GM19238 (cell line): ENCODE measurements at regions not wholly inside any gene's neighbourhood (a gene's known extent, or its start where the extent isn't known, plus 50 kb on each side); places are given as distances from the start of the nearest gene placed in this dataset.

ENCODE experiments used
- DNase-seq: peaks from one replicate; pipeline ENCODE4 v3.0.0; 2011; ENCODE audit warnings: low spot score; ENCODE audit not compliant: insufficient read length

DNA sequence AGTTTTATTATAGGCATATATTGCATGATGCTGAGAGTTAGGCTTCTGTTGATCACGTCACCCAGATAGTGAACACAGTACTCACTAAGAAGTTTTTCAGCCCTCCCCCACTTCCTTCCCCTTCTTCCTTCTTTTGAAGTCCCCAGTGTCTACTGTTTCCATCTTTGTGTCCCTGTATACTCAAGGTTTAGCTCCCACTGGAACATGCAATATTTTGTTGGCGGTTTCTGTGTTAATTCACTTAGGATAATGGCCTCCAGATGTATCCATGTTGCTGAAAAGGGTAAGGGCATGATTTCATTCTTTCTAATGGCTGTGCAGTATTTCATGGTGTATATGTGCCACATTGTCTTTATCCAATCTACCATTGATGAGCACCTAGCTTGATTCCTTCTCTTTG lies 764.3 kb downstream of the MTRR start:
- DNase-seq = no peak

DNA sequence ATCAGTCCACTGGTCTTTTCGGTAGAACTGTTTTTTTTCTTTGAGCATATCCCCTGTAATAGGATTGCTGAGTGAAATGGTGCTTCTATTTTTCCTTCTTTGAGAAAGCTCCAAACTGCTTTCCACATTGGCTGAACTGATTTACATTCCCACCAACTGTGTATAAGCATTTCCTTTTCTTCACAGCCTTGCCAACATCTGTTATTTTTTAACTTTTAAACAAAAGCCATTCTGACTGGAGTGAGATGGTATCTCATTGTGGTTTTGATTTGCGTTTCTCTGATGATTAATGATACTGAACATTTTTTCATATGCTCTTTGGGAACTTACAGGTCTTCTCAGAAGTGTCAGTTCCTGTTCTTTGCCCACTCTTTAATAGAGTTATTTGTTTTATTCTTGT lies 764.7 kb downstream of the MTRR start:
- DNase-seq = no peak

GRCh38 chr5:8634219-8634618 lies 765.3 kb downstream of the MTRR start:
- DNase-seq = no peak

DNA sequence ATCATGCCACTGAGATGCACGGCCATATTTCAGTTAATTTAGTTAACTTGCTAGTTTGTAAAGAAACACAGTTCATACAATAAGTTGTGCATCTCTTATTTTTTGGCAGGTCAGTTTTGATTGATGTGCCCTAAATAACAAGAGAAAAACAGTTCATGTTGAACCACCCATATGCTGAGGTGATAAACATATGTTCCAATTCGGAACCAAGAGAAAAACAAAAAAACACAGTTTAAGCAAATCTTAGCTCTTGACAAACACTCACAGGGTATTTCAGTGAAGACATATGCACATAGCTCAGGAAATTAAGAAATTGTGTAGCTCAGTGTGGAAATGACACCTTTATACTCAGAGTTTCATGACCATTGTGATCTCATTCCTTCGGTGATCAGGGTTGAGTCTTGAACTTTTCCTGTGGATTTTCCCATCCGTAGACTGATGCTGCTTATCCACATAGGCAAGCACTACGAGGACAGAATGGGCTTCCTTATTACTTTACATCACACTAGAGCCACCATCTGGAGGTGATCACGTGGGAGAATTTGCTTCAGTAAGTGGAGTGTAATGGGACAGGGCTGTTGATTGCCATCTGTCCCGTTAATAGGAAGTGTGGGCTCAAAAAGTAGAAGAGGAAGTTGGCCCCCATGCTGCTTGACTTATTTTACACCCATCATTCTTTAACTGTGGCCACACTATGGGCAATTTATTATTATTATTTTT lies 773.0 kb downstream of the MTRR start:
- no peak for DNase-seq

DNA sequence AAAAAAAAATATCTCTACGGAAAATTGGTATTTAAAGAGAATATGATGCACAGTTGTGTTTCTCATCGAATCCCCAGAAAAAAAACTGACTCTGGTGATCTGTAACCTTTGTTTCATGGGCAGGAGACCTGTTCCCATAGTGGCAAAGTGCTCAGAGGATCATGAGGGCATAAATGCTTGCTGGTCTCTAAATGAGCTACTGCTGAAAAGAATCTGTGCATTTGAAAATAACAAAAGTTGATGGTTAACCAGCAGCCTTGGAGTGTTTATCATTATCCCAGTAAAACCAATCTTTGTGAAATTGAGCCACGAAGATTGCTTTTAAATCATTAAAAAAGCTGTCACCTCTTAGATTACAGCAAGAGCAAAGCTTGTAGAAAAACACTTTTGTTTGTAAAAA lies 775.4 kb downstream of the MTRR start:
- no peak for DNase-seq

DNA sequence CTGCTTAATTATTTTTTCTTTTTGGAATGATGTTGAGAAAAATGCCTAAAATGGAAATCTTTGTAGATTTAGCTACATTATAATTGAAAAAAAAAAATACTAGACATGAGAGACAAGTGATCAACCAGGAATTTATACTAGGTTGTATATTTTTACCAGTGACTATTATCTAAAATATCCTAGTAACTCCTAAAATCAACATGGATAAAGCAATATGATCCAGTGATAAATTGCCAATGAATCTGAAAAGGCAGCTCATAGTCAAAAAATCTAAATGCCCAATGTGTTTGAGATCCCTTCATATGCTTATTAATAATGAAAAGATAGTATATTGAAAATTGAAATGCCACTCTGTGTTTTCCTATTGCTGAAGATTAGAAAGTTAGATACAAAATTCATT lies 778.2 kb downstream of the MTRR start:
- no peak for DNase-seq

DNA sequence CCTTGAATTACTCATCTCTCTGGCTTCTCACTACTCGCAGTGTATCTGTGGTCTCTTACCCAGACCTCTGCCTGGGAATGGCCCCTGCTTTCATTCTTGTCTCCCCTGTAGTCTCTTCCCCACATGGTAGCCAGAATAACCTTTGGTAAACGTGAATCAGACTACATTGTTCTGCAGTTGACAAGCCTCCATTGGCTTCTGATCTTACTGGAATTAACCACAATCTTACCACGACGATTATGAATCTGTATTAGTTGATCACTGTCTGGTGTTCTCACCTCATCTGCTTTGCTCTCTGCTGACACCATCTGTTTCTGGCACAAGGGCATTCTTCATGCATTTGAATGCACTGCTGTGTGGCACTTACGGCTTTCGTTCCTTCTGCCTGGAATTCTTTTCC lies 781.2 kb downstream of the MTRR start:
- no peak for DNase-seq

DNA sequence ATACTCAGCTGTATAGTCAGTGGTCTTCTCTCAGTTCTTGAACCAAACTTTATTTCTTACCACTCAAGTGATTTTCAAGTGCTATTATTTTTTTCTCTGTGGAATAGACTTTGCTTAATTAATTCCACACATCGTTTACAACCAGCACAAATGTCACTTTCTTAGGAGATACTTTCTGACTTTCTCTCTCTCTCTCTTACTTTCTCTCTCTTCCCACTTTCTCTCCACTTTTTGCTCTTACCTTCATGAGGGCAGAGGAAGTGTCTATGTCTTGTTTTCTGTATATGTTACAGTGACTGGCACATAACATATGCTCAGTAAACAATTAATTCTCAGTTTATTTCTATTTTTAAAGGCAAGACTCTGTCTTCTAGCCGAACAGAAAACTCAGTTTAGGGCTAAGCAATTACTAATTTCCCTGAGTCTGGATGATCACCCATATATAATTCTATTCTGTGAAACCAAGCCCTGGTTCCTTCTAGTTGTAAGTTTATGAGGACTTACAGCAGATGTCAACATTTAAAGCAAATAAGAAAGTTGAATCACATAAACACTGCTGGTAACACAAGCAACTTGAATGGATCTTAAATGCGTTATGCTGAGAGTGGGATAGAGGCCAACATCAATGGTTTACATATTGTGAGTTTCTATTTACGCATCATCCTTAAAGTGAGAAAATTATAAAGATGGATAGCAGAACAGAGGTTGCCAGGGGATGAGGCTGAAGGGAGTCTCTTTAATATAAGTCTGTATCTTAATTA lies 791.4 kb downstream of the MTRR start:
- no peak for DNase-seq

GRCh38 chr5:8663374-8663773 lies 794.4 kb downstream of the MTRR start:
- DNase-seq = no peak

GRCh38 chr5:8675182-8675581 lies 806.2 kb downstream of the MTRR start:
- no peak for DNase-seq

DNA sequence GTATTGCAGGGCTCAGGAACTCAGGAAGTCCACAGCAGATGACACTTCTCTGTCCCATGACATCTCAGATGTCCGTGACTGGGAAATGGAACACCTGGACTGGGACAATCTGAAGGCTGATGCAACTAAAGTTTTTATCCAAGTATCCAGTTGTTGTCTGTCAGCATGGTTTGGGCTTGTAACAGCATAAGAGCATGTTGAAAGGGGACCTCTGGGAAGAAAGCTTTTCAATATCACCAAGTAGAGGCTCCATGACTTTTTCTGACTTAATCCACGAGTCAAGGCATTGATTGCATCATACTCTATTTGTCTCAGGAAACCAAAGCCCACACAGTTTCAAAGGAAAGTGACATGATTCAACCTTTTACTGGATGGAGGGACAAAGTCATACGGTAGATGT lies 807.7 kb downstream of the MTRR start:
- no peak for DNase-seq

DNA sequence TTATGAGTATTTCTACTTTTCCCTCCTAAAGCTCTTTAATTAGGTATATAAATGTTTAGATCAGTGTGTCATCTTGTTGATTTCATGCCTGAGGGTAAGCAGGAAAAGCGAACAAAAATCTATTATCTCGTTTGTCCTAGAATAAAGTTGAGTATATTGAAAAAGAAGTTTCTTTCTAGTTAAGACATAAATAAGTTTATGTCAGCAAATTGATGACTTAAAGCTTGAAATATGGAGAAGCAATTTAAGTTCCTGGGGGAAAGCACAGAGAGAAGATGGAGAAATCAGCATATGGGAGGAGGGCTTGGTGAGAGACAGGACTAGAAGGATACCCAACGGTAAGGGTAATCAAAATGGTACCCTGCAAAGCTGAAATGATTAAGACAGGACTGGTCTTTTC lies 813.4 kb downstream of the MTRR start:
- DNase-seq = no peak

DNA sequence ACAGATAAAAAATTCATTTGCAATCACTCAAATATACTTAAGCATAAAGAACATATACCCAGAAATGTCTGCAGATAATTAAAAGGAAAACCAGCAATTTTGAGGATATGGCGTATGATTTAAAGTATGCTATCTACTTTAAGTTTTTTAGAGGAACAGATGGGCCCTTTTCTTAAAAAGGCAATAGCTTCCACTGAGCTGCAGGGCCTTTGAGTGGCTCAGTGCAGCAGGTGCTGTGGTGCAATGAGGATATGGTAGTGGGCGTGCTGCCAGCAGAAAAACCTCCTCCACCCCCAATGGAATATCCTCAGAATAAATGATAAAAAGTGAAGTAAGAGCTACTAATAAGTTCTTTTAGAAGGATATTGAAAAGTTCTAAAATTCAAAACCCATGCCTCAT lies 814.5 kb downstream of the MTRR start:
- DNase-seq = no peak

DNA sequence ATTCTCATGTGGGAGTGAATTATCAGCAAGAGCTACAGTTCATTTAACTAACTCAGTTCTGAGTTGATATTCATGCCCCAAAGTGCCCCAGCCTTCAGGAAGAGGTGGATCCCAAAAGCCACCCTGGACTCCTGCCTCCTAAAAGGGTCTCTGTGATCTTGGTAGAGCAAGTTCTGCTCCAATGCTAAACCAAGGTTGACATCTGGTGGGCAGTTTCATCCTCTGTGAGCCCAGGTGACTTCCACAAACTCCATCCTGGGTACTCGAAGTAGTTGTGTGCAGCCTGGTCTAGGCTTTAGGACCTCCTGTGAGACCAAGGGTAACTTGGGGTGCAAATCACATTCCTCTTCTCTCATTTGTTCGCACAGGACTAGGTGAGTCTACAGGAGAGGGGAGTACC lies 816.8 kb downstream of the MTRR start:
- no peak for DNase-seq

DNA sequence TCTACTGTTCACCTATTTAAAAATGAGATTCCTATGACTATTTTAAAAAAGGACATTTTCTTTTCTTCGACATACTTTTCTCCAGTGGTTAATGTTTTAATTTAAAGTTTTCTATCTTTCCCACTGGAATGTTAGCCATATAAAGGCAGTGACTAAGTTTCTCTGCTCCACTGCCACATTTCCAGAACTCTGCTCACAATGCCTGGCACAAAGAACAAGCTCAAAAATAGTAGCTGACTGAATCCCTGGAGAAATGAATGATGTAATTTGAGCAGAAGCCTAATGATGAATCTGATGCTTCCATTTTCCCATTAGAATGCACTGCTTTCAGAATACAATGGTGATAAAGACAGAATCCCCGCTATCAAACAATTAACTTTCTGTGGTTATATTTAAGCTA lies 817.8 kb downstream of the MTRR start:
- DNase-seq = no peak

DNA sequence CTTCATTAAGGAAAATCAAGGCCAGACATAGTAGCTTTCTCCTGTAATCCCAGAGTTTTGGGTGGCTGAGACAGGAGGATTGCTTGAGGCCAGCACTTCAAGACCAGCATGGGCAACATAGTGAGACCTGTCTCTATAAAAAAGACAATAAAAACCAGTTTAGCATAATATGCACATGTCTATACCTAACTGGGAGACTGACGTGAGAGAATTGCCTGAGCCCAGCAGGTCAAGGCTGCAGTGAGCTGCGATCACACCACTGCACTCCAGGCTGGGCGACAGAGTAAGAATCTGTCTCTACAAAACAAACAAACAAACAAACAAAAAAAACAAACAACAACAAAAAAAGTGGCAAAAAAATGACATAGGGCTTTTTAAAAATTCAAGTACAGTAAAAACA lies 820.8 kb downstream of the MTRR start:
- DNase-seq = no peak

GRCh38 chr5:8691221-8691620 lies 822.3 kb downstream of the MTRR start:
- DNase-seq = no peak

DNA sequence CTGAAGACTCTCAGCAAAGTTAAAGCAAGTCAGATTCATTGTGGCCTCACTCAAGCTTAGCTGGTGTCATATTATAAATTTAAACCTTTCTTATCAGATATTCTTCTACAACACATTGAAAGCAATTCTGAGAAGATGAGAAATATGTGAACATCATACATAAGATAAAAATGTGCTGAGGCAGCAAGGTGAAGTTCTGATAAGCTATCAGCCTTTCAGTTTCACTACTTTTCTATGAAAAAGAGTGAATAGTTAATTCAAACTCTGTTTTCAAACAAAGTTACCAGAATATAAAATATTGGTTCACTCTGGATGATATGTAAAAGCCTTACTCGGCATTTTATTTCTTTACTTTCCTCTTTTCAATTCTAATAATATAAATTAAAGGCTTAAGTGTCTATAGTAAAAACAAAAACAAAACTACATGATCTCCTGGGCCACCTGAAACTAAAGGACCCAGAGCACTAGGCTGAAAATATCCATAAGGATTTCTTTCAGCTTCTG lies 824.4 kb downstream of the MTRR start:
- DNase-seq = no peak

GRCh38 chr5:8694545-8694944 lies 825.6 kb downstream of the MTRR start:
- no peak for DNase-seq

- DNase-seq = no peak
Observed at GRCh38 chr5:8695902-8696845, 827.2 kb downstream of the MTRR start.

DNA sequence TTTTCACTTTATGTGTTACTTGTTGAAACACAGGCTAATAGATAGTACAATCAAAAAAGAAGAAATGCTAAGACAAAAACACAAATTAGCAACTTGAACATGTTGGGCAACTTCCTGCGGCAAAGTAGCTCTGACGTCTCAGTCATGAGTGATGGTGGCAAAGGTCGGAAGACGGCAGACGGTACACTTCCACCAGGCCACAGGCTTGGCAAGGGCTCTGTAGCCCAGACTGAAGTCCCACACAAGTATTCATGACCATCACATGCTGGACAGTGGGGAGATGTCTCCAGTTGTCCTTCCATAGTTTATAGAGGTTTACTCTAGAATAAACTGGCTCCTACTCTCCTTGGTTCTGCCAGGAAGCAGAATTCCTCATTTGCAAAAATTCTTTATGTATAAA lies 831.3 kb downstream of the MTRR start:
- DNase-seq = no peak

- no peak for DNase-seq
Observed at GRCh38 chr5:8700671-8701070, 831.7 kb downstream of the MTRR start.
